HG03457 (cell line): ENCODE measurements at regions not wholly inside any gene's neighbourhood (a gene's known extent, or its start where the extent isn't known, plus 50 kb on each side); places are given as distances from the start of the nearest gene placed in this dataset.
"Not testable (repeated sequence)": the region's sequence is repeated elsewhere in the genome, so short reads cannot be mapped to it uniquely, and the experiment has no call there.

Source experiments
- ATAC-seq: cut with Tn5 transposase; IDR thresholded peaks from one replicate; pipeline ENCODE4 v1.9.1; 2021; ENCODE audit warnings: moderate number of reproducible peaks; ENCODE audit not compliant: unreplicated experiment

- no peak for ATAC-seq
Measured at GRCh38 chr13:44814836-44815235, 174.4 kb downstream of the NUFIP1 start.

DNA sequence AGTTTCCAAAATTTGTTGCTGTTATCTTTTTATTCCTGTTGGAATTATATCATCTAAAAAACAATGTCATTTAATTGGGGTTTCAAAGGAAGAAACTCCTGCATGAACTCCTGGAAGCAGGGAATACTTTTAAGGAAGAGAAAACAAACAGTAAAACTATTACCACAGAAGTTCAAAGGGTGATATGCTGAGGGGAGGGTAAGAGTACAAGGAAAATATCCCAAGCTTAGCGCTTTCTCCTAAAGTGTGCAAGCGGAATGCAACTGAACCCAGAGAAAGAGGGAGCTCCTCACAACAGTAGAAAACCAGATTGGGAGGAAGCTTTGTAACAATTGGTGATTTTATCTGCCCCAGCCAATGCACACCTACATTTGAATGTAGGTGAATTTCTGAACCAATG is 175.1 kb downstream of the NUFIP1 start:
- ATAC-seq: no peak

DNA sequence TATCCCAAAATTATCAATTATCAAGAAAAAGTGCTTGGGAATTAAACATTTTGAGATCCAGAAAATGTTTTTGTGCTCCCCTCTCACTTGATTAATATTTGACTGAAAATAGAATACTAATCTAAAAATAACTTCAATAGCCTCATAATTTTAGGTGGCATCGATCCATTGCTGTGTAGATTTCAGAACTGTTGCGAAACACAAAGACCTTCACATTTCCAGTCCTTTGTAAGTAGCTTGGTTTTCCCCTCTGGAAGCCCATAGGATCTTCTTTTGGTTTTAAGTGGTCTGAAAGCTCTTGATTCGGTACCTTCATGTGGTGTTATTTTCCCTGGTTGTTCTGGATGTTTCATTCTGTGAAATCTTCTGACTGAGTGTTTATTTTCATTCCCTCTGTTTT is 176.5 kb downstream of the NUFIP1 start:
- no peak for ATAC-seq

DNA sequence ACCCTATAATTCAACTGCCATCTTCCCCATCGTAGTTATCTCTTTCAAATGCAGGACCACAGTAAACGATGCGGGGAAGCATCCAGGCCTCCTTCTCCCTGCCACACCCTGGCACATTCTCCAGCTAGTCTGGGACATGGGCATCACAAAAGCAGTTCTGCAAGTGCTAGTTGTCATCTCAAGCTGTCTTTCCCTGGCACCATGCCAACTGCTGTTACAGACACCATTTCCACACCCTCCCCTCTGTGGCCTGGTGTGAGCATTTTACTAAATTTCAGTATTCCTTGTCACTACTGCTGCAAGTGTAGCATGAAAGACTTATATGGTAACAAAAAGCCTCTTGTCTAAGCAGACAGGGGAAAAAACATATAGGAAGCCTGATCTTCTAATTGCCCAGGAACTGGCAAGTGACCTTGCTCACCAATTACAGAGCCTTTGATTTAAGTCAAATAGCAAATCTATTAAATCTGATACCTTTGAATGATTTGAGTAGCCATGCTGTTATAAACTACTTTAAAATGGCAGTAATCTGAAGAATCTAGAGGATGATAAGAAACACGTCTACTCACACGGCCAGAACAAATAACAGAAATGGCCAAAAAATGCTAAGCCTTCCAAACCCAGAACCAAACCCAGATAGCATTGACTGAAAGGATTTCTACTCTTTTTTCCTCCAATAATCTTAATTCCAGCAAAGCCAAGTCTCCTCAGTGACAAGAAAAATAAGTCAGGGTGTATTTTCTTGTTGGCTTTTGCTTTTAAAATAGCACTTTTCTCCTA is 179.0 kb downstream of the NUFIP1 start:
- ATAC-seq: no peak

DNA sequence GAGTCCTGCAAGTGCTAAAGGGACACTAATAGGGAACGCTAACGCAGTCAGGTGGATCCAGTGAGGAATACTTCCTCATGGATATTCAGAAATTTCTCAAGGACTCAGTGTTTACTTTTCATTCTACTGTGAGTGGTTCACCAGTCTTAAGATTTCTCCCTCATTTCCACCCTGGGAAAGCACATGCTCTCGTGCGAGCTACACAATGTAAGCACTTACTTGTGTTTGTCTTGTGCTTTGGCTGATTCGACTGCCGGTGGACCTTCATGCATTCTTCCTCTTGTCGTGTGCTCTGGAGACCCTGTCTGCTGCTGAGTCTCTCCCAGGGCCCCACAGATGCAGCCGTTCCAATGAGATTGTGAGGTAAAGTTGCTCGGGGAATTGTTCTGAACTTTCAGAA is 180.1 kb downstream of the NUFIP1 start:
- ATAC-seq: no peak

DNA sequence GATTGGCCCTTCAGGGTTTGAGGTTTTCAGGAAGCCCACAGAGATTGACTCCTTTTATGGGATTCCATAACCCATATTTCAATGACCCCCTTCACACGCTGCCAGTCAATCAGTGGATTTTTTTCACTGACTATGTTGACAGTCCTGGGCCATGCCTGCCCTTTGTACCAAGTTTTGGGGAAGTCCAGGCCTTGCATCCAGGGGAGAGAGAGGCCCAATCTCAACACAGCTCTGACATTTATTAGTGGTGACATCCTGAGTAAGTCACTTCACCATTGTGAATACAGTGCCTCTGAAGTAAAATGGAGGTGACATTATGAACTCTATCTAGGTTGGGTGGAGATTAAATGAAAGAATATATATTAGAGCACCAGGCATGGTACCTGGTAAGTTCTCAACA is 181.1 kb downstream of the NUFIP1 start:
- ATAC-seq: no peak

DNA sequence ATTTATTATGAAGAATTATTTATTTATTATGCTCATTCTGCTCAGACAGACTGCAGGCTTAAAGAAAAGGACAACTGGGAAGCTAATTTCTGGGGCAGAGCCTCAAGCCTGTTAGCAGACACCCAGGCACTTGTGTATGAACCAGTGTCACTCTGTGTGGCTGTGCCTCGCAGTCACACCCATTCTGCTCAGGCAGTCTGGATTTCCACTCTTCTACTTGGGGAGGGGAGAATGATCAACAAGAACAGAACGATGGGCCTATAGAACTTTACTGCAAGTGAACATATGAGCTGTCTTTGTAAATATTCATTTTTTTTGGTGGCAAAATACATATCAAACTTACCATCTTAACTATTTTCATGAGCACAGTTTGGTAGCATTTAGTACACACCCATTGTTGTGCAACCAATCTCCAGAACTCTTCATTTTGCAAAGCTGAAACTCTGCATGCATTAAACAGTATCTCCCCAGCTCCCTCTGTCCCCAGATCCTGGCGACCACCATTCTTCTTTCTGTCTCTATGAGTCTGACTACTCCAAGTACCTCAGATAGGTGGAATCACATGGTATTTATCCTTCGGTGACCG is 181.7 kb downstream of the NUFIP1 start:
- ATAC-seq: no peak

GRCh38 chr13:44806826-44807225 is 182.4 kb downstream of the NUFIP1 start:
- ATAC-seq: no peak

DNA sequence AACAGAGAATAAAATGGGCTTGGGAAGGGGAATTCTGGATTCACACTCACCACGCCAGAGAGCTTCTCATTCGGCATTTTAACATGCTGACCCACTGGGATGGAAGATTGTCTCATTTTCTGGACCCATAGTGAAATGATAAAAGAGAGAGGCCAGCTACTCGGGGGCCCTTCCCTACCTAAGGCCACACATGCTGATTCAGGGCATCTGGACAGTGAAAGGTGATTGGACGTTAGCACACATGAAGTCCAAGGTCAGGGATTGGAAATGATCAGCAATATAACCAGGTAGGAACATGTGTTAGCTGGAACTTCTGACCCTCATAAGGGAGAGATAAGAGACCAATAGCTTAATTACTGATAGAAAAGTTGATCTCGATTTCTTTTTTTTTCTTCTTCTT is 183.7 kb downstream of the NUFIP1 start:
- no peak for ATAC-seq

DNA sequence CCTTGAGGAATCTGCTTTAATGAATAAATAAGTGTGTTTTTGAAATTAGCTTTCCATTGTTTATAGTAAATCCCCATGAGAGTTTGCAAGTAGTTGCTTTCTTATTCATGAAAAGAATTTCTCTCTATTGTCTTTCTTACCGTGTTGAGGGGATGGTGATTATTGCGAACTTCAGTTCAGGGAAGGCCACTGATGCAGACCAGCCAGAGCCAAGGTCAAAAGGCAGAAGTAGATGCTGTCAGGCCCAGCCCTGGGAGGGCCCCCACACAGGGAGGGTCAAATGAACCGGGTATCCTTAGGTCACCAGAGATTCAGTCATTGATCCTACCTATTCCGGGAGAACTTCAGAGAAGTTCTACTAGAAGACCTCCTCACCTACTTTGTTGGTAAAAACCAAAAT is 185.9 kb downstream of the NUFIP1 start:
- ATAC-seq: no peak

- no peak for ATAC-seq
Measured at GRCh38 chr13:44802491-44802890, 186.8 kb downstream of the NUFIP1 start.

DNA sequence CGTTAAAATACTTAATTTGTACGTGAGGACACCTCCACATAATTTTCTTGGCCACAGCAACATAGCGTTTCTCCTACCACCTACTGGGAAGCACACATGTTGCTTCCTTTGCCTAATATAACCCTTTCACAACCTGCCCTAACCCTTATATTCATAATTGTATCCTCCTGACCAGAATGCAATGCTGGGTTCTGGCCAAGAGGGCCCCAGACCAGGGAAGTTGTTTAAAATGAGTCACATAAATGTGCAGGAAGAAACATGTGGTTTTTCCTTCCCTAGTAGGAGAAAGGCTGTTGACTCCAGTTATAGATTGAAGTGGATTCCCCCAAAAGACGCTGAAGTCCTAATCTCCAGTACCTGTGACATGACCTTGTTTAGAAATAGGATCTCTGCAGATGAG is 187.3 kb downstream of the NUFIP1 start:
- ATAC-seq: no peak

DNA sequence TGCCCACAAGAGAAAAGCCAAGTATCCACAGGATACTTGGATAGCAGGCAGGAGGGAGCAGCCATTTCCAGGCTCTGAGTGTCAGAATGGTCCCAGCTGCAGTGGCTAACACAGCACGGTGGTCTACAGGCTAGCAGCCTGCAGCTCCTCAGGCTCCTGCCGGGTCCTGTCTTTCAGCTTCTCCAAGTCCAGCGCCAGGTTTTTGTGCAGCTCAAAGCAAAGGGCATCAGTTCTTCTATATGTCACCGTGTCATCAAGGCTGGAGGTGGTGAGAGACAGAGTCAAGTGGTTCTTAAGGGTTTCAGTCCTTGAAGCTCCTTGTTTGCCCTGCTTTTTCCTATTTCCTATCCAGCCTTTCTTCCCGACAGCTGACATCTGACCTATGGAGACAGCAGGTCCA is 188.6 kb downstream of the NUFIP1 start:
- ATAC-seq: no peak

- no peak for ATAC-seq
Measured at GRCh38 chr13:44797685-44798084, 191.6 kb downstream of the NUFIP1 start.

DNA sequence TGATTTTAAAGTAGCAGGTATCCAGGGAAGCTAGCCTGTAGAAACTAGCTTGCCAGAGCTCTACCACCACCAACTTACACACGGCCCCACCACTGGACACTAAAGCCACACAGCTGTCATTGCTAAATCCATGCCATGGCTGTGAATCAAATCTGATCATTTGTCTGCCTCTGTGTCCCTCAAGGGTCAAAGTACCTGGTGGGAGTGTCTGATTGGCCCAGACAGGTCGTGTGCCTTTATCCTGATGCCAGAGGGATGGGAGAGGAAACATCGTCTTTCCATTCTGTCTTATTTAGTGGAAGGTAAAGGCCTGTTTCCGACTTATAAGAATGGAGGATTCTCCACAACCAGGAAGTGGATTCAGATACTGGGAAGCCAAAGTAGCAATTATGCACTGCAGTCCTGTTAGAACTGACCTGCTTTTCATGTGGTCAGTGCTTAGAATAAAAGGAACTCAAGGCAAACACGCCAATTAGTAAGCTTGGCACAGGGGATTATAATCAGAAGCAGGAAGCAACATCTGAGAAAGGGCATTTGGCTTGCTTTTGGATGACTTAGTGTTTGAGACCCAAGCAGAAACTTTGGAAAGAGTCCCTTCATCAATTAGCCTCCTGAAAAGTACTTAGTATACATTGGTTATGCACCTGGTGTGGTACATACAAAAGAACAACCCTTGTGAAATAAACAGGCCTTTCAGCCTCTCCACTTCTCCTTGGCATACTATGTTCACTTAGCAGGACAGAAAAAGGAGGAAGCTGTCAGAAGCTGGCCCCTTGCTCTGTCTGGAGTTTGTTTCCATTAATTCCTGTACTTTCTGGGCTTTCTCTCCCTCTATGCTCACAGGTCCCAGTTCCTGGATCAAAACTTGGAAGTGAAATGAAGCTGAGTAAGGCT is 192.4 kb downstream of the NUFIP1 start:
- ATAC-seq: no peak

- ATAC-seq: not testable (repeated sequence)
Measured at GRCh38 chr13:44796039-44796438, 193.2 kb downstream of the NUFIP1 start.

DNA sequence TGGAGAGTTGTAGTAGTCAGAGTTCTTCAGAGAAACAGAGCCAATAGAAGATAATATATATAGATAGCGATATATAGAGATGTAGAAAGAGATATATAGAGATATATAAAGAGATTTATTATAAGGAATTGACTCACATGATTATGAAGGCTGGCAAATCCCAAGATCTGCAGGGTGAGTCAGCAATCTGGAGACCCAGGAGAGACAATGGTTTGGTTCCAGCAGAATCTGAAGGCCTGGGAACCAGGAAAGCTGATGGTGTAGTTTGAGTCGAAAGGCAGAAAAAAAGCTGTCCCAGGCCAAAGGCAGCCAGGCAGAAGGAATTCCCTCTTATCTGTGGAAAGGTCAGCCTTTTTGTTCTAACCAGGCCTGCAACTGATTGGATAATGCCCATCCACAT is 194.1 kb downstream of the NUFIP1 start:
- ATAC-seq: no peak

- no peak for ATAC-seq
Measured at GRCh38 chr13:44792096-44792495, 197.2 kb downstream of the NUFIP1 start.

GRCh38 chr13:44790289-44790688 is 199.0 kb downstream of the NUFIP1 start:
- no peak for ATAC-seq

GRCh38 chr13:44787617-44788016 is 201.7 kb downstream of the NUFIP1 start:
- no peak for ATAC-seq

DNA sequence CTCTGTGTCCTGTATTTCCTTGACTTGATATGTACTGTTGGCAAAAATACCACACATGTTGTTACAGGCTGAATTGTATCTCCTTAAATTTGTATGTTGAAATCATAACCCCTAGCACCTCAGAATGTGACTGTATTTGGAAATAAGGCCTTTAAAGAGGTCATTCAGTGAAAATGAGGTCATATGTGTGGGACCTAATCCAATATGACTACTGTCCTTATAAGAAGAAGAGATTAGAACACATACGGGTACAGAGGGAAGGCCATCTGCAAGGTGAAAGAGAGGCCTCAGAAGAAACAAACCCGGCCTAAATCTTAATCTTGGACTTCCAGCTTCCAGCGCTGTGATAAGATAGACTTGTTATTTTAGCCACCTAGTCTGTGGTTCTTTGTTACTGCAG is 202.5 kb downstream of the NUFIP1 start:
- no peak for ATAC-seq

- ATAC-seq: no peak
Measured at GRCh38 chr13:44785401-44785800, 203.9 kb downstream of the NUFIP1 start.
